H1 (cell line): ENCODE measurements at regions not wholly inside any gene's neighbourhood (a gene's known extent, or its start where the extent isn't known, plus 50 kb on each side); places are given as distances from the start of the nearest gene placed in this dataset.

Source experiments
- ASH2L ChIP-seq: fragments of 200-600, 300-600 bp; sonication (generic); IDR thresholded peaks from one replicate; pipeline ENCODE4 v1.7.1; 2017; ENCODE audit warnings: low read length
- CBX8 ChIP-seq: fragments of 300-800, 300-1000 bp; sonication (generic); IDR thresholded peaks from 2 replicates; pipeline ENCODE4 v1.7.1; 2016; ENCODE audit warnings: low read depth, low read length, borderline replicate concordance
- RBBP5 ChIP-seq: IDR thresholded peaks from 2 replicates; pipeline ENCODE4 v1.7.1; 2012; ENCODE audit warnings: low read depth, mild to moderate bottlenecking, inconsistent platforms, low read length, moderate library complexity, borderline replicate concordance
- TF ChIP-seq, protein P1 (sequence below), 3 experiments: IDR thresholded peaks; 1 replicate in 2 of 3; 2 replicates in 1 of 3; pipeline versions ENCODE4 v1.5.1 to v1.6.1; 2011; ENCODE audit warnings: low read length in 3 of 3, mild to moderate bottlenecking in 3 of 3, inconsistent platforms in 2 of 3, low read depth in 1 of 3, moderate library complexity in 1 of 3; ENCODE audit not compliant: insufficient read depth in 1 of 3; ENCODE audit errors: control extremely low read depth in 1 of 3

GRCh38 chr16:17561056-17561455 is 90.3 kb upstream of the XYLT1 start (continued):
- TF ChIP-seq, protein P1, sequence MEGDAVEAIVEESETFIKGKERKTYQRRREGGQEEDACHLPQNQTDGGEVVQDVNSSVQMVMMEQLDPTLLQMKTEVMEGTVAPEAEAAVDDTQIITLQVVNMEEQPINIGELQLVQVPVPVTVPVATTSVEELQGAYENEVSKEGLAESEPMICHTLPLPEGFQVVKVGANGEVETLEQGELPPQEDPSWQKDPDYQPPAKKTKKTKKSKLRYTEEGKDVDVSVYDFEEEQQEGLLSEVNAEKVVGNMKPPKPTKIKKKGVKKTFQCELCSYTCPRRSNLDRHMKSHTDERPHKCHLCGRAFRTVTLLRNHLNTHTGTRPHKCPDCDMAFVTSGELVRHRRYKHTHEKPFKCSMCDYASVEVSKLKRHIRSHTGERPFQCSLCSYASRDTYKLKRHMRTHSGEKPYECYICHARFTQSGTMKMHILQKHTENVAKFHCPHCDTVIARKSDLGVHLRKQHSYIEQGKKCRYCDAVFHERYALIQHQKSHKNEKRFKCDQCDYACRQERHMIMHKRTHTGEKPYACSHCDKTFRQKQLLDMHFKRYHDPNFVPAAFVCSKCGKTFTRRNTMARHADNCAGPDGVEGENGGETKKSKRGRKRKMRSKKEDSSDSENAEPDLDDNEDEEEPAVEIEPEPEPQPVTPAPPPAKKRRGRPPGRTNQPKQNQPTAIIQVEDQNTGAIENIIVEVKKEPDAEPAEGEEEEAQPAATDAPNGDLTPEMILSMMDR (IDR thresholded peaks at IDR 0.05; ENCODE audit: control extremely low read depth in 1 of 3, insufficient read depth in 1 of 3, low read depth in 1 of 3, low read length in 3 of 3) = no peak
- TF ChIP-seq ASH2L = no peak
- TF ChIP-seq CBX8 = no peak
- no peak for TF ChIP-seq RBBP5
- TF ChIP-seq, all 59 proteins: peak for 0
